NT2/D1 (cell line): ENCODE measurements at regions not wholly inside any gene's neighbourhood (a gene's known extent, or its start where the extent isn't known, plus 50 kb on each side); places are given as distances from the start of the nearest gene placed in this dataset.

Experiments used
- DNase-seq: peaks from one replicate; pipeline ENCODE4 v3.0.0-alpha.2; 2011; ENCODE audit warnings: low read depth, low spot score
- H3K27me3 ChIP-seq: 2 replicates; pipeline ENCODE4 v1.6.0; 2011; ENCODE audit warnings: mild to moderate bottlenecking; ENCODE audit not compliant: insufficient read length, insufficient read depth
- H3K36me3 ChIP-seq: 2 replicates; pipeline ENCODE4 v1.6.1; 2011; ENCODE audit warnings: mild to moderate bottlenecking, low read length, mixed read lengths; ENCODE audit not compliant: insufficient read depth, insufficient read length
- H3K4me1 ChIP-seq: 2 replicates; pipeline ENCODE4 v1.5.1; 2011; ENCODE audit not compliant: insufficient read depth, insufficient read length
- H3K4me3 ChIP-seq: 2 replicates; pipeline ENCODE4 v1.5.1; 2011; ENCODE audit warnings: low read depth; ENCODE audit not compliant: insufficient read length
- H3K9ac ChIP-seq: 2 replicates; pipeline ENCODE4 v1.6.0; 2011; ENCODE audit warnings: low read depth; ENCODE audit not compliant: insufficient read length
- H3K9me3 ChIP-seq: 2 replicates; pipeline ENCODE4 v1.5.1; 2011; ENCODE audit warnings: mild to moderate bottlenecking, low read length; ENCODE audit not compliant: insufficient read depth
- SUZ12 ChIP-seq: IDR thresholded peaks from 2 replicates; pipeline ENCODE4 v1.6.1; 2011; ENCODE audit not compliant: insufficient read length, insufficient read depth; ENCODE audit errors: extremely low read depth
- YY1 ChIP-seq: IDR thresholded peaks from 2 replicates; pipeline ENCODE4 v1.6.1; 2011; ENCODE audit not compliant: insufficient read length, insufficient read depth
- ZNF274 ChIP-seq: IDR thresholded peaks from 2 replicates; pipeline ENCODE4 v1.6.1; 2011; ENCODE audit warnings: mild to moderate bottlenecking, low read depth, low read length

- no peaks in the 10 kb centered on the region for H3K27me3 ChIP-seq
- H3K36me3 ChIP-seq = no peaks in the 10 kb centered on the region
- H3K9ac ChIP-seq = no peak overlapping the region
- DNase-seq = no peak
- no peak for TF ChIP-seq YY1
- peaks cover under 1% of the 10 kb centered on the region for H3K4me1 ChIP-seq
- no peak overlapping the region for H3K4me3 ChIP-seq
- H3K9me3 ChIP-seq = no peaks in the 10 kb centered on the region
Observed at GRCh38 chr21:43292041-43292865, 123.4 kb downstream of the CRYAA start.

- no peak overlapping the region for H3K4me3 ChIP-seq
- H3K4me1 ChIP-seq = peaks cover 4% of the 10 kb centered on the region
- H3K36me3 ChIP-seq = no peaks in the 10 kb centered on the region
- no peak for DNase-seq
- no peaks in the 10 kb centered on the region for H3K27me3 ChIP-seq
- H3K9me3 ChIP-seq = no peaks in the 10 kb centered on the region
- no peak for TF ChIP-seq YY1
- TF ChIP-seq SUZ12 = no peak
- TF ChIP-seq ZNF274 = no peak
- no peak overlapping the region for H3K9ac ChIP-seq
Observed at GRCh38 chr21:43291347-43291950, 122.6 kb downstream of the CRYAA start.

- no peak overlapping the region for H3K4me3 ChIP-seq
- no peak overlapping the region for H3K9ac ChIP-seq
- no peaks in the 10 kb centered on the region for H3K9me3 ChIP-seq
- H3K4me1 ChIP-seq = peaks cover 4% of the 10 kb centered on the region
- H3K27me3 ChIP-seq = no peaks in the 10 kb centered on the region
- TF ChIP-seq ZNF274 (no peak), YY1 (no peak), SUZ12 (no peak)
- no peaks in the 10 kb centered on the region for H3K36me3 ChIP-seq
- no peak for DNase-seq
Observed at GRCh38 chr21:43290421-43291346, 121.9 kb downstream of the CRYAA start.

- TF ChIP-seq ZNF274 (no peak), YY1 (no peak), SUZ12 (no peak)
- no peaks in the 10 kb centered on the region for H3K27me3 ChIP-seq
Observed at GRCh38 chr21:43289966-43290365, 121.2 kb downstream of the CRYAA start.

GRCh38 chr21:43289442-43289841 is 120.6 kb downstream of the CRYAA start:
- no peak overlapping the region for H3K4me3 ChIP-seq
- H3K9me3 ChIP-seq = peaks cover 3% of the 10 kb centered on the region; the same call in 1 of the 2 replicates
- no peak overlapping the region for H3K9ac ChIP-seq
- TF ChIP-seq SUZ12 (no peak), YY1 (no peak), ZNF274 (no peak)
- DNase-seq = no peak
- H3K4me1 ChIP-seq = peaks cover 4% of the 10 kb centered on the region
- H3K36me3 ChIP-seq = no peaks in the 10 kb centered on the region
- no peaks in the 10 kb centered on the region for H3K27me3 ChIP-seq

More at GRCh38 chr21:43289966-43290365, 121.2 kb downstream of the CRYAA start:
- Histone ChIP-seq H3K9ac (no peak overlapping the region), H3K4me1 (peaks cover 4% of the 10 kb centered on the region), H3K4me3 (no peak overlapping the region), H3K9me3 (no peaks in the 10 kb centered on the region; the same call in 1 of the 2 replicates), H3K36me3 (no peaks in the 10 kb centered on the region)
- no peak for DNase-seq

GRCh38 chr21:43287795-43288755 is 119.3 kb downstream of the CRYAA start:
- Histone ChIP-seq H3K36me3 (no peaks in the 10 kb centered on the region), H3K27me3 (no peaks in the 10 kb centered on the region), H3K4me3 (no peak overlapping the region), H3K4me1 (peaks cover 4% of the 10 kb centered on the region), H3K9ac (no peak overlapping the region), H3K9me3 (peaks cover 3% of the 10 kb centered on the region; the same call in 1 of the 2 replicates)
- DNase-seq = no peak
- no peak for TF ChIP-seq SUZ12
- TF ChIP-seq ZNF274 = no peak
- no peak for TF ChIP-seq YY1
